A549 (cell line): ENCODE measurements at regions not wholly inside any gene's neighbourhood (a gene's known extent, or its start where the extent isn't known, plus 50 kb on each side); places are given as distances from the start of the nearest gene placed in this dataset.

Experiments used
- ATAC-seq, 2 experiments: fragments of 200-7000 bp in 1 of 2; fragments of >200 bp in 1 of 2; cut with Nextera tagmentation in 1 of 2; cut with Tn5 transposase in 1 of 2; 3 replicates each; pipeline versions ENCODE4 v1.8.0 to v1.9.1; 2018 to 2020; ENCODE audit warnings: mild to moderate bottlenecking in 1 of 2, moderate library complexity in 1 of 2
- CTCF ChIA-PET: fragments of 300-600 bp; sonication (Branson Sonifier 250); formaldehyde crosslinking; extraction: SDS; loops from one replicate; lab custom pipeline; 2021; ENCODE audit warnings: antibody characterized with exemption, inconsistent platforms; lab: Yijun Ruan, JAX
- POLR2A ChIA-PET: fragments of 350-600 bp; formaldehyde crosslinking; extraction: SDS; loops from one replicate; lab custom pipeline; 2021; ENCODE audit warnings: antibody characterized with exemption, inconsistent platforms; lab: Yijun Ruan, JAX
- DNase-seq, 2 experiments: peaks; one replicate each; pipeline versions ENCODE4 v3.0.0 to v3.0.0-alpha.2; 2011 to 2016; ENCODE audit warnings: low read depth in 1 of 2, low spot score in 1 of 2
- FAIRE-seq: peaks from 2 replicates; lab custom pipeline; 2011; peaks lifted over from hg19 to GRCh38; lab: Jason Lieb, UNC
- H3K27ac ChIP-seq, 2 experiments: fragments of >200 bp; sonication (Bioruptor Twin); formaldehyde crosslinking; 3 replicates each; pipeline ENCODE4 v1.5.1; 2016 to 2017
- H3K4me1 ChIP-seq: fragments of >200 bp; sonication (Bioruptor Twin); formaldehyde crosslinking; 3 replicates; pipeline ENCODE4 v1.6.1; 2016
- H3K4me2 ChIP-seq: fragments of >200 bp; sonication (Bioruptor Twin); formaldehyde crosslinking; 3 replicates; pipeline ENCODE4 v1.6.1; 2016
- H3K4me3 ChIP-seq: fragments of >200 bp; sonication (Bioruptor Twin); formaldehyde crosslinking; 3 replicates; pipeline ENCODE4 v1.5.1; 2016
- H3K9me3 ChIP-seq: fragments of >200 bp; sonication (Bioruptor Twin); formaldehyde crosslinking; 3 replicates; pipeline ENCODE4 v1.6.1; 2016
- CBX2 ChIP-seq: fragments of 200-600 bp; sonication (generic); IDR thresholded peaks from 2 replicates; pipeline ENCODE4 v1.6.1; 2016; ENCODE audit warnings: low read depth, mild to moderate bottlenecking, borderline replicate concordance
- CBX8 ChIP-seq: fragments of 200-600 bp; sonication (generic); IDR thresholded peaks from 2 replicates; pipeline ENCODE4 v1.6.1; 2016
- CEBPB ChIP-seq, 2 experiments: fragments of >200 bp in 1 of 2; sonication (Bioruptor Twin) in 1 of 2; formaldehyde crosslinking in 1 of 2; IDR thresholded peaks; 2 replicates each; pipeline ENCODE4 v1.6.1; 2012 to 2016
- ELK1 ChIP-seq: fragments of 150-350 bp; IDR thresholded peaks from 2 replicates; pipeline ENCODE4 v1.6.1; 2014; ENCODE audit warnings: low read depth, mild to moderate bottlenecking, low read length
- EP300 ChIP-seq, 2 experiments: fragments of >200 bp; sonication (Bioruptor Twin); formaldehyde crosslinking; IDR thresholded peaks; 2 replicates in 1 of 2; 3 replicates in 1 of 2; pipeline ENCODE4 v1.6.1; 2016 to 2017
- FOSB ChIP-seq: fragments of 250-450 bp; sonication (Bioruptor Pico); IDR thresholded peaks from 2 replicates; pipeline ENCODE4 v1.5.0; 2020; ENCODE audit warnings: mild to moderate bottlenecking, moderate library complexity
- FOXS1 ChIP-seq: fragments of 250-450 bp; sonication (Bioruptor Pico); IDR thresholded peaks from 2 replicates; pipeline ENCODE4 v1.5.0; 2020; ENCODE audit warnings: mild to moderate bottlenecking, moderate library complexity
- GATA3 ChIP-seq: IDR thresholded peaks from 2 replicates; pipeline ENCODE4 v1.6.1; 2012; ENCODE audit warnings: borderline replicate concordance
- HES2 ChIP-seq: fragments of >200 bp; sonication (Bioruptor Twin); formaldehyde crosslinking; IDR thresholded peaks from 2 replicates; pipeline ENCODE4 v1.6.1; 2016
- HOXA7 ChIP-seq: fragments of 250-450 bp; sonication (Bioruptor Pico); IDR thresholded peaks from 2 replicates; pipeline ENCODE4 v1.5.0; 2020; ENCODE audit warnings: mild to moderate bottlenecking, moderate library complexity
- HOXB5 ChIP-seq: fragments of 250-450 bp; sonication (Bioruptor Pico); IDR thresholded peaks from 2 replicates; pipeline ENCODE4 v1.5.0; 2020; ENCODE audit warnings: mild to moderate bottlenecking, moderate library complexity
- JUN ChIP-seq, 2 experiments: fragments of >200 bp; sonication (Bioruptor Twin); formaldehyde crosslinking; IDR thresholded peaks; 2 replicates in 1 of 2; 3 replicates in 1 of 2; pipeline ENCODE4 v1.6.1; 2016 to 2017
- KDM1A ChIP-seq: fragments of 200-600 bp; sonication (generic); IDR thresholded peaks from 2 replicates; pipeline ENCODE4 v1.6.1; 2016; ENCODE audit warnings: low read depth, mild to moderate bottlenecking
- MAFK ChIP-seq: fragments of 450-650 bp; IDR thresholded peaks from 2 replicates; pipeline ENCODE4 v1.6.1; 2014; ENCODE audit not compliant: partially characterized antibody
- MAZ ChIP-seq: fragments of 150-350 bp; IDR thresholded peaks from 2 replicates; pipeline ENCODE4 v1.6.1; 2014; ENCODE audit warnings: antibody characterized with exemption, low read depth, low read length, borderline replicate concordance
- NFE2L2 ChIP-seq: fragments of 150-350 bp; conservative IDR thresholded peaks from 2 replicates; pipeline ENCODE4 v1.6.1; 2014; ENCODE audit warnings: low read length
- NR3C1 ChIP-seq: fragments of >200 bp; sonication (Bioruptor Twin); formaldehyde crosslinking; IDR thresholded peaks from 3 replicates; pipeline ENCODE4 v1.6.1; 2017
- PHF8 ChIP-seq: fragments of 200-600 bp; sonication (generic); IDR thresholded peaks from 2 replicates; pipeline ENCODE4 v1.6.1; 2016; ENCODE audit warnings: low read depth, mild to moderate bottlenecking, antibody characterized with exemption, moderate library complexity, borderline replicate concordance
- POLR2A ChIP-seq: IDR thresholded peaks from 2 replicates; pipeline ENCODE4 v1.6.1; 2012; ENCODE audit warnings: mild to moderate bottlenecking, low read length
- POLR2AphosphoS2 ChIP-seq: conservative IDR thresholded peaks from 2 replicates; pipeline ENCODE4 v1.6.1; 2012; ENCODE audit warnings: low read length, improper control_type of control experiment, inconsistent platforms
- RARB ChIP-seq: fragments of 250-450 bp; sonication (Bioruptor Pico); IDR thresholded peaks from 2 replicates; pipeline ENCODE4 v1.8.0; 2021; ENCODE audit warnings: mild to moderate bottlenecking, moderate library complexity
- RCOR1 ChIP-seq: fragments of 150-350 bp; IDR thresholded peaks from 2 replicates; pipeline ENCODE4 v1.6.1; 2014; ENCODE audit warnings: antibody characterized with exemption, low read length, low read depth
- RFX5 ChIP-seq: fragments of 450-650 bp; IDR thresholded peaks from 2 replicates; pipeline ENCODE4 v1.7.1; 2014; ENCODE audit warnings: antibody characterized with exemption, mild to moderate bottlenecking, moderate library complexity
- RNF2 ChIP-seq: fragments of 200-600 bp; sonication (generic); IDR thresholded peaks from 2 replicates; pipeline ENCODE4 v1.6.1; 2016; ENCODE audit warnings: low read depth, mild to moderate bottlenecking, antibody characterized with exemption, moderate library complexity, borderline replicate concordance
- SMC3 ChIP-seq: fragments of >200 bp; sonication (Bioruptor Twin); formaldehyde crosslinking; IDR thresholded peaks from 3 replicates; pipeline ENCODE4 v1.6.1; 2018; ENCODE audit warnings: inconsistent platforms
- ZFP36 ChIP-seq: fragments of 450-650 bp; IDR thresholded peaks from 2 replicates; pipeline ENCODE4 v1.6.1; 2014; ENCODE audit warnings: borderline replicate concordance; ENCODE audit not compliant: partially characterized antibody
- WGBS: methylation state at CpG from one replicate; pipeline ENCODE4 v1.1.6; 2017; ENCODE audit errors: missing lambda C conversion rate; 5-methylcytosine and 5-hydroxymethylcytosine counted together

GRCh38 chr7:52652621-52653020 is 382.8 kb upstream of the POM121L12 start:
- ChIA-PET POLR2A (no interaction called here), CTCF (no interaction called here)
- ATAC-seq, result no peak

GRCh38 chr7:52648872-52649271 is 386.6 kb upstream of the POM121L12 start:
- FAIRE-seq, result no peak
- Histone ChIP-seq H3K4me1 (no peaks in the 10 kb centered on the region), H3K27ac (no peak overlapping the region), H3K9me3 (no peaks in the 10 kb centered on the region), H3K4me2 (no peak overlapping the region), H3K4me3 (no peak overlapping the region)
- CTCF ChIA-PET, result no interaction called here
- TF ChIP-seq CBX2 (no peak), MAZ (no peak), FOXS1 (CRISPR knock-in tag) (no peak), MAFK (no peak), EP300 (IDR thresholded peaks at IDR 0.05) (no peak), CEBPB (IDR thresholded peaks at IDR 0.05) (no peak), RFX5 (no peak), POLR2A (no peak), NR3C1 (no peak), JUN (IDR thresholded peaks at IDR 0.05) (no peak), ELK1 (no peak), SMC3 (no peak), RCOR1 (no peak), KDM1A (no peak), RNF2 (no peak), FOSB (CRISPR knock-in tag) (no peak), RARB (CRISPR knock-in tag) (no peak), NFE2L2 (no peak), POLR2AphosphoS2 (no peak), HOXA7 (CRISPR knock-in tag) (no peak)
- no peak for DNase-seq
- no peak for ATAC-seq
- WGBS, result 3% methylated on average over 1 of the region's 1 CpG
- POLR2A ChIA-PET, result no interaction called here

More at GRCh38 chr7:52652621-52653020, 382.8 kb upstream of the POM121L12 start:
- H3K9me3 ChIP-seq, result no peaks in the 10 kb centered on the region
- no peak overlapping the region for H3K27ac ChIP-seq
- TF ChIP-seq CBX8, result no peak
- TF ChIP-seq HES2, result no peak
- no peak for TF ChIP-seq CBX2
- no peak for TF ChIP-seq GATA3
- TF ChIP-seq CEBPB (IDR thresholded peaks at IDR 0.05), result no peak
- no peak for TF ChIP-seq HOXB5 (CRISPR knock-in tag)
- TF ChIP-seq SMC3, result no peak
- no peak for TF ChIP-seq PHF8
- TF ChIP-seq ELK1, result no peak
- H3K4me3 ChIP-seq, result no peak overlapping the region
- WGBS, result 3% methylated on average over 1 of the region's 1 CpG
- no peak overlapping the region for H3K4me2 ChIP-seq
- FAIRE-seq (no peak), DNase-seq (no peak)
- H3K4me1 ChIP-seq, result no peaks in the 10 kb centered on the region

GRCh38 chr7:52647046-52647445 is 388.4 kb upstream of the POM121L12 start:
- FAIRE-seq (no peak), DNase-seq (no peak), ATAC-seq (no peak)
- Histone ChIP-seq H3K9me3 (no peaks in the 10 kb centered on the region), H3K27ac (no peak overlapping the region), H3K4me2 (no peak overlapping the region), H3K4me1 (no peaks in the 10 kb centered on the region), H3K4me3 (no peak overlapping the region)
- TF ChIP-seq ZFP36, result no peak
- POLR2A ChIA-PET, result no interaction called here
- CTCF ChIA-PET, result no interaction called here
- 0% methylated on average over 1 of the region's 1 CpG for WGBS
